ENCODE measurements at regions not wholly inside any gene's neighbourhood (a gene's known extent, or its start where the extent isn't known, plus 50 kb on each side); places are given as distances from the start of the nearest gene placed in this dataset.
A peak's percentile ranks its signal among the peaks of the same experiment; 100 is the strongest.

- CTCF ChIA-PET, result no interaction called here
- peaks cover 13% of the 10 kb centered on the region for H3K4me1 Mint-ChIP-seq (ENCODE audit: insufficient read depth, unreplicated experiment)
- H3K27ac Mint-ChIP-seq (ENCODE audit: low read depth, unreplicated experiment), result no peak overlapping the region
- TF ChIP-seq, protein P1, sequence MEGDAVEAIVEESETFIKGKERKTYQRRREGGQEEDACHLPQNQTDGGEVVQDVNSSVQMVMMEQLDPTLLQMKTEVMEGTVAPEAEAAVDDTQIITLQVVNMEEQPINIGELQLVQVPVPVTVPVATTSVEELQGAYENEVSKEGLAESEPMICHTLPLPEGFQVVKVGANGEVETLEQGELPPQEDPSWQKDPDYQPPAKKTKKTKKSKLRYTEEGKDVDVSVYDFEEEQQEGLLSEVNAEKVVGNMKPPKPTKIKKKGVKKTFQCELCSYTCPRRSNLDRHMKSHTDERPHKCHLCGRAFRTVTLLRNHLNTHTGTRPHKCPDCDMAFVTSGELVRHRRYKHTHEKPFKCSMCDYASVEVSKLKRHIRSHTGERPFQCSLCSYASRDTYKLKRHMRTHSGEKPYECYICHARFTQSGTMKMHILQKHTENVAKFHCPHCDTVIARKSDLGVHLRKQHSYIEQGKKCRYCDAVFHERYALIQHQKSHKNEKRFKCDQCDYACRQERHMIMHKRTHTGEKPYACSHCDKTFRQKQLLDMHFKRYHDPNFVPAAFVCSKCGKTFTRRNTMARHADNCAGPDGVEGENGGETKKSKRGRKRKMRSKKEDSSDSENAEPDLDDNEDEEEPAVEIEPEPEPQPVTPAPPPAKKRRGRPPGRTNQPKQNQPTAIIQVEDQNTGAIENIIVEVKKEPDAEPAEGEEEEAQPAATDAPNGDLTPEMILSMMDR (IDR thresholded peaks at IDR 0.05; ENCODE audit: unreplicated experiment), result no peak
- BruUV-seq (replicated peaks), result no TSS peak
- H3K9me3 Mint-ChIP-seq (ENCODE audit: unreplicated experiment), result no peaks in the 10 kb centered on the region
- intact Hi-C loops (cut with micrococcal nuclease), result no loop called here
- no peaks in the 10 kb centered on the region for H3K36me3 Mint-ChIP-seq (ENCODE audit: insufficient read depth, unreplicated experiment)
- POLR2A ChIA-PET, result interaction anchor here (0.8 to 1.0 kb wide), 2 partner anchors 34 to 146 kb away, joined by 4 read pairs; no protein-coding TSS in a partner anchor
- no peak overlapping the region for H3K4me3 Mint-ChIP-seq (ENCODE audit: unreplicated experiment)
- H3K27me3 Mint-ChIP-seq (ENCODE audit: insufficient read depth, unreplicated experiment), result no peaks in the 10 kb centered on the region
- no peak for DNase-seq (ENCODE audit: unreplicated experiment)
Observed at GRCh38 chr12:92206011-92206410, 60.4 kb upstream of the BTG1 start.

GRCh38 chr12:92199819-92200576, 54.4 kb upstream of the BTG1 start:
- Mint-ChIP-seq H3K4me1 (ENCODE audit: insufficient read depth, unreplicated experiment) (no peaks in the 10 kb centered on the region), H3K27me3 (ENCODE audit: insufficient read depth, unreplicated experiment) (no peaks in the 10 kb centered on the region), H3K4me3 (ENCODE audit: unreplicated experiment) (no peak overlapping the region), H3K27ac (ENCODE audit: low read depth, unreplicated experiment) (no peak overlapping the region), H3K9me3 (ENCODE audit: unreplicated experiment) (no peaks in the 10 kb centered on the region), H3K36me3 (ENCODE audit: insufficient read depth, unreplicated experiment) (no peaks in the 10 kb centered on the region)
- POLR2A ChIA-PET, result interaction anchor here (1.0 to 1.6 kb wide), 3 partner anchors 13 to 53 kb away, joined by 3 to 4 read pairs (median 3); no protein-coding TSS in a partner anchor
- CTCF ChIA-PET, result no interaction called here
- intact Hi-C loops (cut with micrococcal nuclease), result no loop called here
- no TSS peak for BruUV-seq (replicated peaks)
- peak; percentile 56 for DNase-seq (ENCODE audit: unreplicated experiment)
- TF ChIP-seq, protein P1 (IDR thresholded peaks at IDR 0.05; ENCODE audit: unreplicated experiment), result no peak

- no peaks in the 10 kb centered on the region for H3K27me3 Mint-ChIP-seq (ENCODE audit: insufficient read depth, unreplicated experiment)
- no peak overlapping the region for H3K4me3 Mint-ChIP-seq (ENCODE audit: unreplicated experiment)
- CTCF ChIA-PET, result no interaction called here
- intact Hi-C loops (cut with micrococcal nuclease), result no loop called here
- POLR2A ChIA-PET, result no interaction called here
- TF ChIP-seq, protein P1 (IDR thresholded peaks at IDR 0.05; ENCODE audit: unreplicated experiment), result no peak
- no peak overlapping the region for H3K27ac Mint-ChIP-seq (ENCODE audit: low read depth, unreplicated experiment)
- no TSS peak for BruUV-seq (replicated peaks)
- H3K36me3 Mint-ChIP-seq (ENCODE audit: insufficient read depth, unreplicated experiment), result no peaks in the 10 kb centered on the region
- no peaks in the 10 kb centered on the region for H3K9me3 Mint-ChIP-seq (ENCODE audit: unreplicated experiment)
- DNase-seq (ENCODE audit: unreplicated experiment), result no peak
- H3K4me1 Mint-ChIP-seq (ENCODE audit: insufficient read depth, unreplicated experiment), result no peaks in the 10 kb centered on the region
Observed at GRCh38 chr12:92197815-92198214, 52.2 kb upstream of the BTG1 start.

DNA sequence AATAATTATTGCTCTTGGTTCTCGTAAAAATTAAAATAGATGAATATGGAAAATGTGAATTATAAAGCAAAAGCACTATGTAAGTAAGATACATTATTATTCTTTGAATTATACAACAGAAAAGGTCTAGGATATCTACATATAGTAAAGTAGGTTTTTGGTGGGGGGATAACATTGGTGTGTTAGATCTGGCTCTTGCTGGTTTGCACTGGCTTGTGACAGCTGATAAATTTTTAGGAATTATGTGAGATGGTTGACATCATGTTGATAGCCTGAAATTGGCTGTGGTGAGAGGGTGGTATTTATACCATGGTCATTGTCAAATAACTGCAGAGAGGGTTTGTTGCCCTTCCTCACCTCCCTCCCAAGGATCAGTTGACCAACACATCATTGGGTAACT, 50.7 kb upstream of the BTG1 start:
- Mint-ChIP-seq H3K9me3 (ENCODE audit: unreplicated experiment) (no peaks in the 10 kb centered on the region), H3K36me3 (ENCODE audit: insufficient read depth, unreplicated experiment) (no peaks in the 10 kb centered on the region), H3K4me3 (ENCODE audit: unreplicated experiment) (no peak overlapping the region), H3K4me1 (ENCODE audit: insufficient read depth, unreplicated experiment) (no peaks in the 10 kb centered on the region), H3K27me3 (ENCODE audit: insufficient read depth, unreplicated experiment) (no peaks in the 10 kb centered on the region), H3K27ac (ENCODE audit: low read depth, unreplicated experiment) (no peak overlapping the region)
- TF ChIP-seq, protein P1 (IDR thresholded peaks at IDR 0.05; ENCODE audit: unreplicated experiment), result no peak
- no TSS peak for BruUV-seq (replicated peaks)
- no peak for DNase-seq (ENCODE audit: unreplicated experiment)
- ChIA-PET POLR2A (interaction anchor here (0.7 to 0.9 kb wide), 2 partner anchors 20 to 51 kb away, joined by 4 read pairs; partner anchors contain the start of gene BTG1), CTCF (no interaction called here)
- intact Hi-C loops (cut with micrococcal nuclease), result no loop called here

All from MCF 10A (cell line).